Fibroblast of peridontal ligament (primary cell): ENCODE measurements at regions not wholly inside any gene's neighbourhood (a gene's known extent, or its start where the extent isn't known, plus 50 kb on each side); places are given as distances from the start of the nearest gene placed in this dataset.
"Not testable (repeated sequence)": the region's sequence is repeated elsewhere in the genome, so short reads cannot be mapped to it uniquely, and the experiment has no call there.

Source experiments
- DNase-seq: peaks from one replicate; pipeline ENCODE4 v3.0.0-alpha.2; 2010; ENCODE audit errors: extremely low read depth

DNA sequence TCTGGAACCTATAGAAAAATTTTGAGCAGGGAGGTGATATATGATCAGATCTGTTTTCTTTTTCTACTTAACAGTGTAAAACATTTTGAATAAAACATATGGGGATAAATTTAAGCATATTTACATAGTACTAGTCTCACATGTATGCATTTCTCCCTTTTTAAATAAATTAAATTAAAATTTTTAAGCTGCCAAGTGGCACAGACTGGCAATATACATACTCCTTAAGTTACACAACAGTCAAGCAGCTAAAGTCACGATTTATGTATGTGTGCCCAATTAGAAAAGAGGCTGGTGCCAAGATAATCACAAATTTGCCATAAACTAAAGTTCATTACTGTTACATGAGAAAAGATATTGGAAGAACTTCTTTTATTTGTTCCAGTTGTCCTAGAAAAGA lies 532.0 kb downstream of the RWDD3 start:
- DNase-seq = no peak

DNA sequence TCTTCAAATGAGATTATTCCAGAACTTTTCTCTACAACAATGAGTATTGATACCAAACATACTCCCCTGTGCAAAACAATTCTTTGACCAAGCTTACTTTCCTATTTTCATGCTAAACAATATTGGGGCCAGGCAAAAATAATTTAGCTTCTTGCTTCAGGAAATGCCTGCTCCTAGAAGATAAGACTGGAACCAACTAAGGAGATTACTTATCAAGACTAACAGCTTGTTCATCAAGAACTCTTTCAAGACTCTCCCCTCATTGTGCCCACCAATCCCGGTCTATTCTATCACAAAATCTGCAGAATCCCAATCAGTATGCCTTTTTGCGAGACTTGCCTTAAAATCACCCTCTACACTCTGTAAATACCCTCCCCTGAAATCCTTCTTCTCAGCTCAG lies 536.6 kb downstream of the RWDD3 start:
- no peak for DNase-seq

- DNase-seq = no peak
Observed at GRCh38 chr1:95778217-95778616, 544.2 kb downstream of the RWDD3 start.

DNA sequence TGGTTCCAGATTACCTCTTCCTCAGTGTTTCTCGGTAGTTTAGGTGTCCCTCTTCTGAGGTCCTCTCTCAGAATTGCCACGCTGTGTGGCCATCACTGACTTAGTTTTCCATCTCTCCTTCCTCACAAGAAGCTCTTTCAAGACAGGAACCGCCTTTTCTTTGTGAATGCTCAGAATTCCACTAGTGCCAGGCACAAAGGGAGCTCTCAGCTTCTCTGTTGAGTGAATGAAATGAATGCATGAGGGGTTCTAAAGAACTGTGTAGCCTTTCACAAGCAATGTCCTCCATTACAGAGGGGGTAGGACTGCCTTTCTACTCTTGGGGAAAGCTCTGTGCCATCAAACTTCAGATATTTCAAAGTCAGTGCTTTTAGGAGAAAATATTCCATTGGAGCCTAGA lies 546.8 kb downstream of the RWDD3 start:
- DNase-seq = no peak

- DNase-seq = no peak
Observed at GRCh38 chr1:95790136-95790535, 556.1 kb downstream of the RWDD3 start.

DNA sequence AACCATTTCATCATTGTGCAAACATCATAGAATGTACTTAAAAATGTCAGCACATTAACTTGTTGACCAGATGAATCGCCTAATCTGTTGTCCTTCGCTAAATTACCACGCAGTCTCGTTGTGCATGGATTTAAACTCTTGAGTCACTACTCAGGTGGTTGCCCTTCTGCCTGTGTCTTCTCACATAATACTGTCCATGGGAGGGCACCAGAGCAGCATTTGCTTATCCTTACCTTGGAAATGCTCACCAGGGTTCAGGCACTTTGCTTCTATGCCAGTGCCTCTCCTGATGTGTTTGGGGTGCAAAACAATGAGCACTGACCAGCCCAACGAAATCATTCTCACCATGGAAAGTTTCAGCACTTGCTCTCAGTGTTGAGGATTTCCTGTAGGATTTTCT lies 559.9 kb downstream of the RWDD3 start:
- no peak for DNase-seq

GRCh38 chr1:95797761-95798160 lies 563.8 kb downstream of the RWDD3 start:
- DNase-seq = not testable (repeated sequence)

DNA sequence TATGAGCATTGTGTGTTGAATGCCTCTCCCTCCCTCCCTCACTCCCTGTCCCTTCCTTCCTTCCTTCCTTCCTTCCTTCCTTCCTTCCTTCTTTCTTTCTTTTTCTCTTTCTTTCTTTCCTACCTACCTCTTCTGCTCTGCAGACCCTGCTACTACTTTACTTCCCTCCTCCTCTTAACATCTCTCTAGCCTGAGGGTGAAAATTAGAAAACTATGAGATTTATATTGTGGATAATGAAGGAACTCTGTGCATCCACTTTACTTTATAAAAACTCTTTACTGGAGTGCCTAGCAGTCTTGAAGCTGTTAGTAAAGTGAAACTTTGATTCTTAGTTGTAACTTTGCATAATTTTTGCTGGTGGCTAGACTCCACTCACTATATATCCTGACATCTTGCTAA lies 572.2 kb downstream of the RWDD3 start:
- no peak for DNase-seq

DNA sequence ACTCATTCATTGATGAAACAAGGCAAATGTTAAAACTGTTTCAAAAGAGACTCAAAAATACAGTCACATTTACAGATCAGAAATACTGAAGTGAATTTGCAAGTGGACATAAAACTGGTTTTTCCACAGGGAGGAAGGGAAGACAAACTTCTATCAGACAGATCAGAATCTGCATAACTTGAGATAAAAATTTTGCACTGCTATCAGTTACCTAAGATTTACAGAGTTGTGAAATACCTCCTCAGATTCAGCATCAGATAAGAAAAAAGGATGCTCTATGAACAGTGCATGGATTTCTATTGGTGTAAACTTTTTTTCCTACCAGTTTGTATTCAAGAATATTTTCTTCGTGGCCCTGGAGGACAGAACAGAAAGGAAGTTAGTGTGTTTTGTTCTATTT lies 575.4 kb downstream of the RWDD3 start:
- DNase-seq = no peak

GRCh38 chr1:95815511-95815910 lies 581.5 kb downstream of the RWDD3 start:
- no peak for DNase-seq

DNA sequence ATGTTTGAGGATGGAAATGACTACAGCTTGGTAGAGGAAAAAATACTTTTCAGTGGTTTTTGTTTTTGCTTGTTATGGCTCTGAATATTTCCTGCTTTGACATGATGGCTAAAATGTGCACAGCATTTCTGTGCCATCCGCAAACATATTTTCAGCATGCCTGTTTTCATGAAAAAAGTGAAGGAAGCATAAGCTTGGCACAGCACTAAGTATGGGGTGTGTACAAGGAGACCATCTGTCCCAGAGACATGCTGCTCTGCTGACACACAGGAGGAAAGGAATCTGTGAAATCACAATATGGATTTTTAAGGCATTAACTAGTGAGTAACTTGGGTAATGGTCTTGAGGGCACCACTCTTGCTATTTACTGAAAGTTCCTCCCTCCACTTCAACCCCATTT lies 595.5 kb downstream of the RWDD3 start:
- no peak for DNase-seq

DNA sequence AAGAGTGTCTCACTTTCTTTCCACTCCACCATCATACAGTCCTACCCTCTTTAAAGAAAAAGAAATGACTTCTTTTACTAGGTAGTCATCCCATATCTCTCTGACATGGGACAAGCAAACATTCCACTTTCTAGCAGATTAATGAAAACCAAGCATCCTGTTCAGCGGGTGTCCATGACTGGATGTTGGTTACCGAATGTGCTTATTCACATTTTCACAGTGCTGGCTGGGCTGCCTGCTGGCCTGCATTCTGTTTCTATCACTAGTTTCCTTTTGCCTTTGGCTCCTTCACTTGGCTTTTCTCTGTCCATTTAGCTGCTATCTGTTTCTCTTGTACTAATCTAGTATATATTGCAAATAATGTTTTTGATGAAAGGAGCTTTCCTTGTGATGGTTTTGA lies 598.4 kb downstream of the RWDD3 start:
- DNase-seq = no peak

DNA sequence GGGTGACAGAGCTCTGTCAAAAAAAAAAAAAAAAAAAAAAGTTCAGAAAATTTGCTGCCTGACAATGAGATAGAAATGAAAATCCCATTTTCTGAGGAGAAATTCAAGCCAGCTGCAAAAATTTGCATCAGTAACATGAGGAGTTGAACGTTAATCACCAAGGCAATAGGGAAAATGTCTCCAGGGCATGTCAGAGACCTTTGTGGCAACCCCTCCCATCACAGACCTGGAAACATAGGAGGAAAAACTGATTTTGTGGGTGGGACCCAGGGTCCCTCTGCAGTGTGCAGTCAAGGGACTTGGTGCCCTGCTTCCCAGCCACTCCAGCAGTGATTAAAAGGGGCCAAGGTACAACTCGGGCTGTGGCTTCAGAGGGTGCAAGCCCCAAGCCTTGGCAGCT lies 615.4 kb downstream of the RWDD3 start:
- DNase-seq = no peak

GRCh38 chr1:95850165-95850649 lies 616.2 kb downstream of the RWDD3 start:
- no peak for DNase-seq

- no peak for DNase-seq
Observed at GRCh38 chr1:95850763-95851162, 616.8 kb downstream of the RWDD3 start.

- DNase-seq = no peak
Observed at GRCh38 chr1:95852483-95853070, 618.6 kb downstream of the RWDD3 start.

DNA sequence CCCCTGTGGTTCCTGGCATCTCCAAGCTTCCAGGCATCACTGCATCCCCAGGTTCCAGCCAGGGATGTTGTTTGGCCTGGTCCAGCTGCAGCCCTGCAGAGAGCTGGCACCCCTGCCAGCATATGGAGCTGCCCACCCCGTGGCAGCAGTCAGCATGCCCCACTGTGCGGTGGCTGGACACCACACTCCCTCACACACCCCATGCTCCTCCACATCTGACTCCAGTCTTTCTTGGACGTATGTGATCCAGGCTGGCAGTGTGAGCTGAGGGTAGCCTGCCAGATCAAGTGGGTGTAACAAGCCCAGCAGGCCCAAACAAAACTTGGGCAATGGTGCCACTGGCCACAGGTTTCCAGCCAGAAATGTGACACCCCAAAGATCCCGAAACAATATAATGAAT lies 620.4 kb downstream of the RWDD3 start:
- no peak for DNase-seq

- no peak for DNase-seq
Observed at GRCh38 chr1:95863086-95863485, 629.1 kb downstream of the RWDD3 start.

DNA sequence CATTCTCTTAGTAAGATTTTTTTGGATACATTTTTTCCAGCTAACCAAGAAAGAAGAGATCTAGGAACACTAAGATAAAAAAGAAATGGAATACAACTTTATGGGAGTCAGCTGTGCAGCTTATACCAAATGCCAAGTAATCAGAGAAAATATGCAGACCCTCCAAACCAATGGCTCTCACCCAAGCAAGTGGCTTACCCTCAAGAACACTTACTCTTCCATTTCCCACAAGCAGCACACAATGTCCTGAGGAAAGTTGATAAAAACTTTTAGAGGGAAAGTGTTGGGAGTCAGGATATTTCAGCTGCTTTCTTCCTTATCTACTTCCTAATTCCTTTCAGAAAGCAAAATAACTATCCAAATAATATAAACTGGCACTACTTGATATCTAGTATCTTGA lies 631.8 kb downstream of the RWDD3 start:
- no peak for DNase-seq

DNA sequence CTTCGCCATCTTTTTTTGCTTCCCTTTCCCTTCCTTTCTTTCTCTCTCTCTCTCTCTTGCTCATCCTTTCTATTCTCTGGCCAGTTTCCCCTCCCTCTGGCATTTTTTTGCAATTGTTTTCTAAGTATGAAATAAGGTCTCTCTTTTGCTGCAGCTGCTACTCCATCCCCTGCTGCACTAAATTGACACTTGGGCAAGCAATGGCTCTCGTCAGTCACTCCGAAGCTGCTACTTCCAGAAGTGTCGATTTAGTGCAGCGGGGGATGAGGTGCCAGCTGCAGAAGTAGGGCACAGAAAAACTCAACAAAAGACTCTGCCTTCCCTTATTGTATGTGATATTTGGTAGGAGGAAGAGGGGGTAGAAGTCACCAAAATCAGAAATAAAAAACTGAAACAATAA lies 642.3 kb downstream of the RWDD3 start:
- no peak for DNase-seq

GRCh38 chr1:95879498-95880050 lies 645.6 kb downstream of the RWDD3 start:
- no peak for DNase-seq

GRCh38 chr1:95888941-95889390 lies 655.0 kb downstream of the RWDD3 start:
- DNase-seq = peak; percentile 0

- DNase-seq = no peak
Observed at GRCh38 chr1:95889400-95889799, 655.4 kb downstream of the RWDD3 start.

DNA sequence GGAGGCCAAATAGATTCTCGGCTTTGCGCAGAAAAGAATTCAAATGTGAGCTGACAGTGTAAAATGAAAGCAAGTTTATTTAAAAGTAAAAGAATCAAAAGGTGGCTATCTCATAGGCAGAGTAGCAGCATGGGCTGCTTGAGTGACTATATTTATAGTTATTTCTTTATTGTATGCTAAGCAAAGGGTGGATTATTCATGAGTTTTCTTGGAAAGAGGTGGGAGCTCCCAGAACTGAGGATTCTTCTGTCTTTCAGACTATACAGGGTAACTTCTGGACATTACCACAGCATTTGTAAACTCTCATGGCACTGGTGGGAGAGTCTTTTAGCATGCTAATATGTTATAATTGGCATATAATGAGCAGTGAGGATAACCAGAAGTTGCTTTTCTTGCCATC lies 659.9 kb downstream of the RWDD3 start:
- no peak for DNase-seq
